GM21526 (cell line): ENCODE measurements at regions not wholly inside any gene's neighbourhood (a gene's known extent, or its start where the extent isn't known, plus 50 kb on each side); places are given as distances from the start of the nearest gene placed in this dataset.

ENCODE experiments used
- ATAC-seq: cut with Tn5 transposase; IDR thresholded peaks from one replicate; pipeline ENCODE4 v1.9.1; 2021; ENCODE audit warnings: moderate library complexity; ENCODE audit not compliant: unreplicated experiment, low FRiP score

DNA sequence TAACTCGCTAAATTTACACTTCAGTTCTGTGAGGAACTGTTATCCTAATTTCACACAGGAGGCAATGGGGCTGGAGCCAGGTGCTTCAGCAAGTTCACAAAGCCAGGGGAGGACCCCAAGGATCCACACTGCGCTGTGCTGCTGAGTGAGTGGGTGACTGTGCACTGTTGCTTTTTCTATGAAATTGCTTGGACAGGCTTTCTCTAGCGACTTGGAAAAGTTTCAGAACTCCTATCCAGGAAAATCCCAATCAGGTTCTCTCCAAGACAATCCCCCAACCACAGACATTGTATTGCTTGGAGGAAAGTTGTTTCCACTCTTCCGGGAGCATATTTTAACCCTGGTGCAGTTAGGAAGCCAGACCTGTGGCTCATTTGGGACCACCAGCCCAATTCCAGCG is 175.9 kb upstream of the CST7 start:
- ATAC-seq: no peak

DNA sequence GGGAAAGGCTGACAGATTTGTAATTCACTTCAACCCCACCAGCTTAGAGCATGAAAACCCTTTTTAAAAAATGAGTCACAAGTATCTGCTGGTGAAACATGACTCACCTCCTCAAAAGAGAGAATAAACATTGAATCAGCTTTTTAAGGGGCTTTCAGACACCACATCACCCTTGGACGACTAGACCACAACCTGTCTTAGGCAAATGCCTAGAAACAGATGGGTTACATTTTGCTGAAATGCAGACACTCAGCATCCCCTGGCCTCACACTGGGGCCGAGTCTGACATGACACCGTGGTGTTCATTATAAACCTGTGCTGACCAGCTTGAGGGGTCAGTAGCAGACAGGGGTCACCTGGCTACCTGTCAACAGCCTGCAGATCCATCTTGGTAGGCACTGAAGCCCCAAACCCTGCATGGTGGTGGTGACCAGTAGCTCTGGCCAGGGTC is 175.3 kb upstream of the CST7 start:
- ATAC-seq: no peak

DNA sequence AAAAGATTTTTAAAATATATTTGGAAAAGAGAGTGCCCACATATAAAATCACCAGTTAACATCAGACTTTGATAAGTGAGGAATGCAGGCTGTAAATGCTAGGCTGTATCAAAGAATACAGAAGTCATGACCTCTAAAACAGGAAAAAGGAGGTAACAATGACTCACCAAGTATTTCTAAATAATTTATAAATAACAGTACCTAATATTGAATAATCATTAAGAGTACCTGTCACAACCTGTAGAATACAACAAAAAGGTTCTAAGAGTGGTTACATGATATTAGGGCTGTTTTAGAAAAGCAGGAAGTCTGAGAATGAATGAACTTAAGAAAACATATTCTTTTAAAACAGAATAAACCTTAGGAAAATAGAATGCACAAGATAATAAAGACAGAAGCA is 173.1 kb upstream of the CST7 start:
- no peak for ATAC-seq

DNA sequence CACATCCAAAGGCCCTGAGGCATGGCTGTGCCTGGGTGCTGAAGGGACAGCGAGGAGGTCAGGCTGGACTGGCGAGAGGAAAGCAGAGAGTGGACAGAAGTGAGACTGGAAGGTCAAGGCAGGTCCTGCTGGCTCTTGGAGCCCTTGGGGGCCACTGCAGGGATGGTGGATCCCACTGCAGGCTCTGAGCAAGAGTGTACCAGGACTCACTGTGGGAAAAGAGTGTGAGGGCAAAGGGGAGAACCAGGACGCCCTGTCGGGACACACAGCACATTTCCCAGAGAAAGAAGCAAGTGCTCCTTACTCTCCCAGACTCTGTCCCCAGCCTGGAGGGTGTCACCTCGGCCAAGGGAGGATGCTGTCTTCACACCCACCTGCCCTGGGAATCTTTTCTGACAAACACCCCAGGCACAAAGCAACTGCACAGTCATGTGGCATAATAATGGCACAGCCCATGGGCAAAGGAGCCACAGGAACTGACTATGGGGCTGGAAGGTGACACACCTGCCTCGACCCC is 172.3 kb upstream of the CST7 start:
- no peak for ATAC-seq

DNA sequence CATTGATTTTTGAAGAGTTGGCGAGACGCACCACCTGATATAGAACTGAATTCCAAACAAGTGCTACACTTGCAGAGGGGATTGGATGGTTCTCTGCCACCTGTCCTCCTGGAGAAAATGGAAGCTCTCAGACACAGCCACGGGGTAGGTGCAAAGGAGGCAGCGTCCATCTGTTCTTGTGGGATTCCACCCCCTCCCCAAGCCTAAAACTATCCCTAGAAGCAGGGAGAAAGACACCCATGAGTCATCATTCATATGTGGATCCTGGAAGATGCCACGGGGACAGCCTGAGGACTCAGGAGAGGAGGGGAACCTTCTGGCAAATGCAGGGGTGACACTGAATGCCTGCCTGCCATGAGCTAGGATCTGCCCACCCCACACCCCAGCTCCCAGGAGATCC is 171.3 kb upstream of the CST7 start:
- no peak for ATAC-seq

DNA sequence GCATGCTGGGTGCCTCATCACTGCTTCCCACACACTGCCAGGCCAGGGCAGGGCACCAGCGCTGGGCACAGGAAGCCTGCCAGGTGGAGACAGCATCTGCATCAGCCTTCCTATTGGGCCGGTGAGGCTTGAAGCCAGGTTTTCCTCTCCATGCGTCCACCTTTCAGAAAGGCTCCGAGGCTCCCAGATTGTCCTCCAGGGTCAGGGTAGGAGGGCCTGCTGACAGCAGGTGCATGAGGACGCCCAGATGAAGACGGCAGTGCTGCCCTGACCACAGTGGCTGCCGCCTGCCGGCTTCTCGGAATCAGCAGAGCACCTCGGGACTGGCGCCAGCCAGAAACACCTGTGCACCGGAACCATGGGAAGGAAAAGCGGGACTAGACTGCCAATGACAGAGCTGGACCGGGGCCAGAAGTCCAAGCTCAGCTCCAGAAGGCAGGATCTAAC is 170.5 kb upstream of the CST7 start:
- no peak for ATAC-seq

DNA sequence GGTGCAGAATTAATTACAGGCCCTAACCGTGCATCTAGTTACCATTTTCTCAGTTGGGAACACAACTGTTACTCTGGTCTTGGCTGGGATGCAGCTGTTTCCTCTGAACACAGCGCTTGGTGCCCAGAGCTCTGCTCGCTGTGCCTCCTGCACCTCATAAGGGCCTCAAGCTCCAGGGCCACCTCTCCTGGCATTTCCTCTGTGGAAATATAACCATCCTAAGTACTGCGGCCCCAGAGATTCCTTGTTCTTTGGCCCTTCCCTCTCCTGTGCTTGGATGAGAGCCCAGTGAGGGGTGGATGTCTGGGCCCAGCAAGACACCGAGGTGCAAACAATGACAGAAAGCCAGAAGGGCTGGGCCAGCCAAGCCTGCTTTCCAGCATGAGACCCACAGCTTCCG is 169.9 kb upstream of the CST7 start:
- no peak for ATAC-seq

DNA sequence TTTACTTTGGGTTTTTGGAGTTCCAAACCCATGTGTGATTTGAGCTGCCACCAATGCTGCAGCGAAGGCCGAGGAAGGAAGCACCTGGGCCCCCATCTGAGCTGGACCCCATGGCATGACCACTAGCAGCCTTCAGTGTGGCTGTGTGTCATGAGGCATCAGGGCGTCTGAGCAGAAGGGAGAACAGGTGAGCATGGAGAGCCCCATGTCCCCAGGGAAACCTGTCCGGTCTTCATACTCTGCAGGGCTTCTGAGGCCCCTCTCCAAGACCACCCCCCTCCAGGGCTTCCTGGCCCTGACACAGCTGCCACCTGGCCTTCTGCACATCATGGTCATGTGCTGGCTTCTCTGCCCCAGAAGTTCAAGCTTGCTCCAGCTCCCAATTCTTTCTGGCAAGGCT is 169.1 kb upstream of the CST7 start:
- no peak for ATAC-seq

DNA sequence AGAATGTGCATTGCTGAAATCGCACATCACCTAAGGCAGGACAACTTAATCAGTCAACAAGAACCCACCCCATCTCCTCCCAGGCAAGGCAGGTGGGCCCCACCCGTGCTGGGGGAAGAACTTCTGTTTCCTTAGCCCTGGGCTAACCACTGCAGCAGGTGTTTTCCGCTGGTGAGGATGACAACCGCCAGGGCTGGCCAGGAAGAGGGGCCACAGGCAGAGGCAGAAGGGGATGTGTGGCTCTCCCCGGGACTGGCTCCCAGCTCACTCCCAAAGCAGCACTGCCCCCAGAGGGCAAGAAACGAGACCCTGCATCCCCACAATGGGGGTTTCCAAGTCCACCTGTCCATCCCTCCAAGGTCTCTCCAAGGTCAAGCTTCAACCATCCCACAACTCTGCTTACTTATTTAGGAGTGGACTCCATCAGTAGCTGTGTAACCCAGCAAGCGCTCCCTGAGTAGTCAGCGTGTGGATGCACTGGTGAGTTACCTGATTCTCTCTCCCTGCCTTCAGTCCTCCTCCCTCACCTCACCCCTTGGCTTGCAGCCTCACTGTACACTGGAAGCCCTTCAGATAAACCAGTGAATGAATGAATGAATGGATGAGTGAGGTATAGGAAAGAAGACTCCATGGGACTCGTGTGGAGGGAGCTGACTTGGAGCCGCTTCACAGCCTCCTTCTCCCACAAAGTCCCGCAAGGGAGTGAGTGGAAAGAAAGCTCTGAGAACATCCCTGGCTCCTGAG is 168.2 kb upstream of the CST7 start:
- ATAC-seq: no peak

DNA sequence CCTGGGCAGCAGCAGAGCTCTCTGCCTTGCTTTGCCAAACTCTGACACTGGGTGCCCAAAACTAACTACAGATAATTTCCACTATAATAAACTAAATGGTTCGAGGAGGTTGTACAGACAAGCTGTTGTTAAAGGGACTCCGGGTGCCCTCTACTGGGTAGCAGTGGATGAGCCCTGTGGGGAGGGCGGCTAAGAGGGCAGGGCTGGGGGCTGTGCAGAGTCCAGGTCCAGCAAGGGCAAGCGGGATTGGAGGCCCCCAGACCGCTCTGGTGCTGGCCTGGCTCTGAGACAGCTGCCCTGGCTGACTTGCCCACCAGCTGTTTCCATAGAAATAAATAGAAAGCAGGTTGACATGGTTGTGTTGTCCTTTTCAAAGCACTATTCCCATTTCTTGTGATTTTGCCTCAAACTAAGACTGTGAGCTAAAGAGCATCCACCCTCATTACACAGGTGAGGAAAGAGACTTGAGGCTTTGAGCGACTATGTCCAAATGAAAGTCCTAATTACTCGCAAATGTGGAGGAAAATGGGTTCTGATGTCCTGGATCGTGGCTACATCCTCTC is 167.6 kb upstream of the CST7 start:
- ATAC-seq: no peak

DNA sequence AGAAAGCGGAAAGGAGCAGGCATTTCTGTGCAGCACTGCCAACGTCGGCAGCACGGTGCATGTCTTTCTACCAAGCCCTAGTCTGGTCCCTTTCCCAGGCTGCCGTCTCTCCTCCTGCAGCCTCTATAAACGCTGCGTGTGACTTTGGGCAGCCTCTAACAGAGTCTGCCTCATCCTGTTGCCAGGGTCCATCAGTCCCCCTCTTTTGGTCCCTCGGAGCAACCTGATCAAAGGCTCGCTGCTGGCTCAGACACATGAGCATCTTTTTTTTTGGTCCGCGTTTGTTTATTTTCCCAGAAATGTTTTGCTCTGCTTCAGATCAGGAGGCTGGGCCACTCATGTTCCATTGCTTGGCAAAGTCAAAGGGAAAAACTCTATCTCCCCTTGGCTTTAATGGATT is 166.8 kb upstream of the CST7 start:
- ATAC-seq: no peak

DNA sequence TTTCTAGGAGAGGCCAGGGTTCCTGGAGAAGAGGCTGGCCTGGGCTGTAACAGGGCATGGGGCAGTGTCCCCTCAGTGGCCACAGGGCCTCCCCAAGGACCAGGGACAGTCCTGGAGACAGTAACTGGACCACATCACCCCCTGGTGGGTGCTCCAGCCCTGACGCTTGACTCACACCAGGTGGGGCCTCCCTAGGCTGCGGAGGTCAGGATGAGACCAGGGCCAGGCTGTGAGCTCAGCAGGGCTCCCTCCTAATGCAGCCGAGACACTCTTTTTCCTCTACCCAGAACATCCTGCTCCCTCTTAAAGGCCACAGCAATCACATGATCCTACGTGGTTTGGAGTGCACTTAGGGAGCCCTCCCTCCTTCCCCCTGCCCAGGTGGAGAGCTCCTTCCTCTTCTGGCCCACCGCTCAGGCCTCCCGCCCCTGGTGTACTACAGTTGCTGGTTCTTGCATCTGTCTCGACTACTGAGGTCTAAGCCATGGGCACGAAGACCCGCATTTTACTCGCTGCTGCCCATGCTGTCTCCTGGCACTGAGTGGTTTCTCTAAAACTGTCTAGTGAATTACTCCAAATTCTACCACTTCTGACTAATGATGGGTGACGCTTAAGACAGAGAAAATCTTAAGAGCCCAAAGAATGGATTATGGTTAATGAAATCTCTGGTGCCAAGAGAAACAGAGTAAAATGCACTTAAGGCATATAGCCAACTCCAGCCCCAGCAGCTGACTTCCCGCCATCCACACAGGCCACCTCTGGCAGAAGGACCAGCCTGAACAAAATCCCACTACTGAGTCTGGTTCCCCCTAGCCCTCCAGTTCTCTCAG is 166.1 kb upstream of the CST7 start:
- ATAC-seq: no peak

DNA sequence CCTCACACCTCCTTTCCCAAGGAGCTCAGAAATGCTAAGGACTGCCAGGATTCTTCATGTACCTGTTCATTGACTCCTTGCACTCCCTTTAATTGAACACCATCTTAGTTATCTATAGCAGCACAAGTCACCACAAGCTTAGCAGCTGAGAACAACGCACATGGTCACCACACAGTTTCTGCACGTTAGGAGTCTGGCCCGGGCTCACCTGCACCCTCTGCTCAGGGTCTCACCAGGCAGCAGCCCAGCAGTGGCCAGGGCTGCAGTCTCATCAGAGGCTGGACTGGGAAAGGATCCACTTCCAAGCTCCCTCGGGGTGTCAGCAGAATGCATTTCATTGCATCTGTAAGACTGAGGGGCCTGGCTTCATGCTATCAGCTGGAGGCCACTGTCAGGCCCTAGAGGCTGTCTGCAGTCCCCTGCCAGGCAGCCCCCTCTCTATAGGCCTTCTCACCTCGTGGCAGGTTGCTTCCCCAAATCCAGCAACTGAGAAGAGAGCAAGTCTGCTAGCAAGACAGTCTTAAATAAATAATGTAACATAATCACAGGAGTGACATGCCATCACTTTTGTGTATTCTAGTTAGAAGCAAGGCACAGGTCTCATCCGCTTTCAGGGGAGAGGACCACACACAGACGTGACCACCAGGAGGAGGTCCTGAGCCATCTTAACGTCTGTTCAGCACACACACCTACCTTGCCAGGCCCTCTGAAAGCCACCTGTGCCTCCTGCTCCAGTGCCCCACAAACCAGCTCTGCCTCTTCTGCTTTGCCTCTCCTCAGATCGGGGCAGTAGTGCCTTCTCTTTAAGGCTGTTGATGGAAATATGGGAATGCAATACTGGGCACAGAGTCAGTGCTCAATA is 165.2 kb upstream of the CST7 start:
- no peak for ATAC-seq

DNA sequence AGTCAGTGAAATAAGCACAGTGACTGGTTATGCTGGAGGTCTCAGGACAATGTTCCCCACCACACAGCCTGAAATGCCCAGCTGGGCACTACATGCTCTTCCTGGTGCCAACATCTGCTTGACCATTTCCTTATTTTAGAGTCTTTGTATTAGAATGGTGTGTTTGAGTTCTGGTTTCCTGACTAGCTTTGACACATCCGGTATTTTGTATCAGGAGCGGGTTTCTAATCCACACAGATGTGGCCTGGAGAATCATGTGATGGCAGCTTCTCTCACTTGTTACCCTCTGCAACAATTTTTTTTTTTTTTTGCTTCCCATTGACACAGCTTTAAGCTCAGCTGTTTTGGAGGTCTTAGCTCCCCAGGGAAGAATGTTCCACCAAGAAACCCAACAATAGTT is 164.5 kb upstream of the CST7 start:
- ATAC-seq: no peak

DNA sequence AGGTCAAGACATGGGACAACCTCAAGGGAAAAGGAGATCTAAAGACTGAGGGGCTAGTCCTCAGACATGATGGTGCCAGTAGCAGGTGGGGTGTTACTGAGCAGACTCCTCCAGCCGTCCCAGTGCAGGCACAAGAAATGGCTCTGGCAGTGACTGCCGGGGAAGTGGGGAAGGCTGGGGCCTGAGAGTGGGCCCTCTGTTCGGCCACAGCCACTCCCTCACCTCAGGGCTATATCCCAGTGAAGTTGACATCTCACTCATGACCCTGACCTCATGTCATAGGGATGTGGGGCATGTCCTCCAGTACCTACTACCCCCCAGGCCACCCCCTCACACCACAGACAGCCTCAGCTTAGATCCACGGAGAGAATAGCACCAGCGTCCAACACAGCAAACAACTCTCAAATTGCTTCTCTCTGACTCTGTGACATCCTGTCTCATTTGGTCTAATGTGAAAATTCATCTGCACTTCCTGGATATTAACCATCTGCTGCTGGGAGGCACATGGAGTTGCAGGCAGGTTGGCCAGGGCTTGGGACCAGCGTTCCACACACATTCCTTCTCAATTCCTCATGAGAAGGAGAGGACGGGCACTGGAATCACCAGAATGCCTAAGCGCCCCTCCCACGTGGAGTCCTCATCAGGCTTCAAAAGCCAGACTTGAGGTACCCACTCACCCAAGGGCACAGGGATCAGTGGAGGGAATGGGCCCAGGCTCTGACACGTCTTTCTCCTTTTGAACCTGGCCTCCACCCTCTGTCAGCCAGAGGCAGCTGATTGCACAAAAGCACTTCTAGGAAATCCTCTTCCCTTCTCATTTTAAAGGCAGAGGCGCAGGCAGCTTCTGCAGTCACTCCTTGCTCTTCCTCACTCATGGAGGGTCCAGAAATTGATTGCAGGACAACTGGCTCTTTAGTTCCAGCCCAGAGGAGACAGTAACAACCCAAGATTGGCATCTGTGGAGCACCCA is 163.6 kb upstream of the CST7 start:
- ATAC-seq: no peak

DNA sequence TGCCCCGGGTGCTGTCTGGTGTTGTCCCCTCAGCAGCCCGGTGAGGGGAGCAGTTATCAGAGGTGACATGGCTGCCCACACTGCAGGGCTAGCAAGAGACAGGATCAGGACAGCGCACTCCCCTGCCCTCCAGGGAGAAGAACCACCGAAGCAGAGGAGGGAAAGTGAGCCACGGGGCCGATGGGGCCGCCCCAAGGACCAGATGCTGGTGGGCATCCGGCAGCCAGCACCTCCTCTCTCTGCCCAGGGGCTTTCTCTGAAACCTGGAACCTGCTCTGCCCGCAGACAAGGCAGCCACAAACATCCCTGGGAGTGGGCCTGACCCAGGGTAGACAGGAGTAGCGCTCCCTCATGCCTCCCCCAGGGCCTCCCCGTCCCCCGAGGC is 163.0 kb upstream of the CST7 start:
- ATAC-seq: no peak

DNA sequence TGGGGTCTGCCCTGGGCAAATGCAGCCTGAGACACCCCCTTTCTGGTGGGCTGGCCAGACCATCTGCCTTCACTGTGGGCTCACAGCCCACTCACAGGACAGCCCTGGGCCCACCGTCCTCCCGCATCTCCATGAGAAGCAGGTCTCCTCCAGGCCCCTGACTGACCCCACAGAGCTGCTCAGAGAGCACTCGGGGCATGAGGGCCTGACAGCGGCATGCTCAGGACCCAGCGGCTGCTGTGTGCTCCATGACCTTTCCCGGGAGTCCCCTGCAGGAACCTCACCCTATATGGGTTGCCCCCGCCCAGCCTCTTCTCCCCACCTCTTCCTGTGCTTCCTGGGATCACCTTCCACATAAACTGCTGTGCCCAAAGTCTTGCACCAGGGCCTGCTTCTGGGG is 162.4 kb upstream of the CST7 start:
- ATAC-seq: no peak

DNA sequence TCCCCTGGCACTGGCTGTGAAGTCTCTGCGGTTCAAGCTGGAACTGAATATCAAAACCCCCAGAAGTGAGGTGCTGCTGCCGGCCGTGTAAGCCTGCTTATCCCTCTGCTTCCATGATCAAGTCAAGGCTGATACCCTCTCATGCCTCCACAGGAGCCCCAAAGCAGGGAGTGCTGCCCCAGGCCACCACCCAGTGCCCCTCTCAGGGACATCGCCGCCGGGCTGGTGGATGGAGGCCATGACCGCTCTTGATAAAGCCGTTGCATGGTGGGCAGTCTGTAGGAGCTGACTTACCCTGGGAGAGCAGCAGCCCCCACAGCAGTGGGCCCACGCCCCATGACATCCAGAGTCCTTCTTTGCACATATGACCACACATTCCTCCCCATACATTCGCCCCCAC is 162.0 kb upstream of the CST7 start:
- no peak for ATAC-seq

DNA sequence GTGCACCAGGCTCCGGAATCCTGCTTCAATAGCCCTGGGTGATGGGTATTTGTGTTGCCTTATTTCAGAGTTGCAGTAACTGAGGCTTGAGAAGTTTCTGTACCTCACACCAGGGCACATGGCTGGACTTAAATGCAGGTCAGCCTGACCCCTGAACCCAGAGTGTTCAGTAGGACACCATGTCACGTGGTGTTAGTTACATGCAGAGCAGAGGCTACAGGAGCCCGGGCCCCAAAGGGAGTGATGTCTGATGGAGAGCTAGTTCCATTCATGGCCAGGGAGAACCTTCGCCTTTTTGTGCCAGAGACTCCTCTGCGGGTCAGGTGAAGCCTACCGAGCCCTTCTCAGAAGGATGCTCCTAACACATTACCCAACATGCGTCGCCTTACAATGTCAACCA is 161.4 kb upstream of the CST7 start:
- ATAC-seq: no peak
